ENCODE measurements at regions not wholly inside any gene's neighbourhood (a gene's known extent, or its start where the extent isn't known, plus 50 kb on each side); places are given as distances from the start of the nearest gene placed in this dataset.

DNA sequence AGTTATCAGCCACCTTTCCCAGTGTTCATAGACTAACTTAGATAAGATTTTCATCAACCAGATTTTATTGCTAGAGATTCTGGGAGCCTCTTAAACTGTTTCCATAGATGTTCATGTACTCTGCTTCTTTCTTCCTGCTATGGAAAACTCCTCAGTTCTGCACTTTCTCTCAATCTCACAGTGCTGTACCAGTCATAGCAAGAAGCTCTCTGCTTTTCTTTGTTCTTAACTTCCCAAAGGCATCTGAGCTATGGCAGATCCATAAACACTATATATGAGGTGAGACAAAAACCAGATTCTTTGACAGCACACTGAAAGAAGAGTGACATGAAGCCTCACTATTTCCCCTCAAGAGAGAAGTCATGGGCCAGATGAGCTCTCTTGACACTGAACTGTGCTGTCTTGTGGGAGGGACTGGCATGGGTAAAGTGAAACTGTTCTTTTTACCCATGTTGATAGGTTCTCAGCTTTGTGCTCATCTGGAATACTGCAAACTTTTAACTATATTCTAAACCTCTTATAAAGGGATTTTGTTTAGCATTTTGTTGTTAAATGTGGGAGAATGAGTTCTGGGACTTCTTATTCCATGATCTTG, 64.2 kb upstream of the LYPLAL1 start:
- TF ChIP-seq EP300 (IDR thresholded peaks at IDR 0.05) (no peak), POLR2AphosphoS5 (IDR thresholded peaks at IDR 0.05) (no peak)

Data from upper lobe of left lung (tissue), 4 donors.